ENCODE measurements at regions not wholly inside any gene's neighbourhood (a gene's known extent, or its start where the extent isn't known, plus 50 kb on each side); places are given as distances from the start of the nearest gene placed in this dataset.
A peak's percentile ranks its signal among the peaks of the same experiment; 100 is the strongest.
"Not testable (repeated sequence)": the region's sequence is repeated elsewhere in the genome, so short reads cannot be mapped to it uniquely, and the experiment has no call there.

DNA sequence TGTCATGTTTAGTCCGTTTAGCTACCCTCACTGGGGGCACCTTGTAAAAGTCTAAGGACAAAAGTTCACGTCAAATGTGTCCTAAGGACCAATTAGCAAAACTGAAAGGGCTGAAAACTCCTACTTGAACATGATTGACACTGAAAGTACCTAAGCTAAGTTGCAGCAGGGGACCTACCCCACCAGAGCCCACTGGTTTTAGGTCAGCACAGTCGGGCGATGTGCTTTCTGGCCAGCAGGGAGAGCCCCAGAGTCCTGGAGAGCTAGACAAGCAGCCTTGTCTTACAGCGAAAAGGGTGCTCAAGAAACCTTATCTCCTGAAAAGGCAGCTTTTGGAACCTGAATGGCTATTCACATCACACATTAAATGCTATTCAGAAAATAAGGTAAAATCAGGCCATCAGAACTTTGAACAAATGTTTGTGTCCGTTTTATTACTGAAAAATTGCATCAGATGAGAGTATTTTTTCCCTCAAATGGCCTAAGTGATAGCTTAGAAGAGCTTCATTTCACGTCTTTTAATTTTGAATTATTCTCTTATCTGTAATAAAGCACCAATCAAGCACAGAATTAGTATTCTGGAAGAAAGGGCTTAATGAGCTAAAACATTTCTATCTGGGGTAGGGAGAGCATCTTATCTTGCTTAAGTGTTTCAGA, 52.2 kb upstream of the MKI67 start:
- H3K4me3 Mint-ChIP-seq: no peak overlapping the region
- peaks cover 33% of the 10 kb centered on the region for H3K4me1 Mint-ChIP-seq
- H3K27me3 Mint-ChIP-seq: peaks cover 18% of the 10 kb centered on the region
- peaks cover 10% of the 10 kb centered on the region for H3K36me3 Mint-ChIP-seq (ENCODE audit: low read depth)
- H3K27ac Mint-ChIP-seq: no peak overlapping the region
- intact Hi-C loops (cut with micrococcal nuclease): no loop called here
- peaks cover 10% of the 10 kb centered on the region for H3K9me3 Mint-ChIP-seq
- peak; percentile 89 for DNase-seq

- Mint-ChIP-seq H3K27ac (peak overlapping the region; percentile 88), H3K4me3 (peak overlapping the region; percentile 81), H3K27me3 (peaks cover 21% of the 10 kb centered on the region), H3K36me3 (ENCODE audit: low read depth) (peaks cover 17% of the 10 kb centered on the region), H3K4me1 (peaks cover 45% of the 10 kb centered on the region), H3K9me3 (peaks cover 16% of the 10 kb centered on the region)
- intact Hi-C loops (cut with micrococcal nuclease): loop anchor here (1.0 to 5.0 kb wide), 3 partner anchors 29 to 1991 kb away; partner anchors contain the start of gene MKI67
- peak; percentile 90 for DNase-seq
Observed at GRCh38 chr10:128180843-128181242, 54.6 kb upstream of the MKI67 start.

- intact Hi-C loops (cut with micrococcal nuclease): no loop called here
- Mint-ChIP-seq H3K27ac (no peak overlapping the region), H3K36me3 (ENCODE audit: low read depth) (peaks cover 17% of the 10 kb centered on the region), H3K4me3 (no peak overlapping the region), H3K9me3 (peaks cover 16% of the 10 kb centered on the region), H3K27me3 (peaks cover 9% of the 10 kb centered on the region), H3K4me1 (peaks cover 46% of the 10 kb centered on the region)
- no peak for DNase-seq
Observed at GRCh38 chr10:128185627-128186026, 59.4 kb upstream of the MKI67 start.

GRCh38 chr10:128186959-128187787, 61.0 kb upstream of the MKI67 start:
- intact Hi-C loops (cut with micrococcal nuclease): no loop called here
- DNase-seq: peak; percentile 82
- Mint-ChIP-seq H3K27ac (peak overlapping the region; percentile 89), H3K36me3 (ENCODE audit: low read depth) (peaks cover 17% of the 10 kb centered on the region), H3K27me3 (peaks cover 9% of the 10 kb centered on the region), H3K4me1 (peaks cover 35% of the 10 kb centered on the region), H3K9me3 (peaks cover 16% of the 10 kb centered on the region), H3K4me3 (peak overlapping the region; percentile 86)

DNA sequence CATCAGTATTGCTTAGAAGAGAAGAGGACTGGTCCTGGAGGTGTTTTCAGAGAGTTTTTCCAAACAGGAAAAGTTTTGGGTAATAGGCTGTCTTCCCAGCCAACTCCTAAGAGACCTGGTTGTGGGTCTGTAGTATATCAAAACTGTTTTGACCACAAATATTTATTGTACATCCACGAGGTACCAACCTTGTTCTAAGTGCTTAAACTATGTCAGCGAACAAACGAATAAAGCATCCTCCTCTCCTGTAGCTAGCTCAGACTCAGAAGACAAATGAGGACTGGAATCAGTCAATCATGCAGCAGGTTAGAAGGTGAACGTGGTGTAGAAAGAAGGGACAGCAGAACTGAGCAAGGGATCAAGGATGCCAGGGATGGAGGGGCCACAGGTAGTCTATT, 61.6 kb upstream of the MKI67 start:
- Mint-ChIP-seq H3K36me3 (ENCODE audit: low read depth) (peaks cover 14% of the 10 kb centered on the region), H3K4me3 (peak overlapping the region; percentile 86), H3K4me1 (peaks cover 34% of the 10 kb centered on the region), H3K27me3 (peaks cover 9% of the 10 kb centered on the region), H3K9me3 (peaks cover 13% of the 10 kb centered on the region), H3K27ac (peak overlapping the region; percentile 89)
- no peak for DNase-seq
- intact Hi-C loops (cut with micrococcal nuclease): no loop called here

DNA sequence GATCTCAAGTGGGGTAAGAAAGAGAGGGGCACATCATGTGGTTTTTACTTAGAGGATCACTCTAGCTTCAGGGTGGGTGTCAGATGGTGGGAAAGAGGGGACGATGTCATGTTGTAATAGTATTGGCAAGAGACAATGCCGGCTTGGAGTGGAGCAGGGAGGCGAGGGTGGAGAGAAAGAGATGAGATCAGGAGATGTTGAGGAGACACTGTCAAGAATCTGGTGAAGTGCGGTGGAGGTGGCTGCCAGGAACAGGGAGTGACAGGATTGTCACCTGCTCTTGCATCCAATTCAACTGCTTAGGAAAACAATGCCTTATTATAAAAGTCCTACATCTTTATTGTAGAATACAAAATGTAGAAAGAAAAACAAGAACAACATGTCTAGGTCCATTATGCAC, 63.0 kb upstream of the MKI67 start:
- Mint-ChIP-seq H3K4me1 (peaks cover 29% of the 10 kb centered on the region), H3K9me3 (peaks cover 5% of the 10 kb centered on the region), H3K36me3 (ENCODE audit: low read depth) (peaks cover 6% of the 10 kb centered on the region), H3K4me3 (no peak overlapping the region), H3K27ac (no peak overlapping the region), H3K27me3 (peaks cover 6% of the 10 kb centered on the region)
- intact Hi-C loops (cut with micrococcal nuclease): no loop called here
- no peak for DNase-seq

GRCh38 chr10:128191847-128192246, 65.6 kb upstream of the MKI67 start:
- no peak overlapping the region for H3K4me3 Mint-ChIP-seq
- no peaks in the 10 kb centered on the region for H3K27me3 Mint-ChIP-seq
- H3K27ac Mint-ChIP-seq: no peak overlapping the region

DNA sequence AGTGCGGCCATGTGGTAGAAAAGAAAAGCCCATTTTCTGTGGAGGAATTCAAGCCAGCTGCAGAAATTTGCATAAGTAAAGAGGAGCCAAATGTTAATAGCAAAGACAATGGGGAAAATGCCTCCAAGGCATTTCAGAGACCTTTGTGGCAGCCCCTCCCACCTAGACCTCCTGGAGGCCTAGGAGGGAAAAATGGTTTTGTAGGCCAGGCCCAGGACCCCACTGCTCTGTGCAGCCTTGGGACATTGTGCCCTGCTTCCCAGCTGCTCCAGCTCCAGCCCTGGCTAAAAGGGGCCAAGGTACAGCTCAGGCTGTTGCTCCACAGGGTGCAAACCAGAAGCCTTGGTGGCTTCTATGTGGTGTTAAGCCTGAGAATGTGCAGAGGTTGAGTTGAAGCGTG, 75.6 kb upstream of the MKI67 start:
- H3K4me3 Mint-ChIP-seq: not testable (repeated sequence)

More at GRCh38 chr10:128191847-128192246, 65.6 kb upstream of the MKI67 start:
- H3K4me1 Mint-ChIP-seq: peaks cover 20% of the 10 kb centered on the region
- no peaks in the 10 kb centered on the region for H3K9me3 Mint-ChIP-seq
- no peak for DNase-seq
- intact Hi-C loops (cut with micrococcal nuclease): no loop called here
- H3K36me3 Mint-ChIP-seq (ENCODE audit: low read depth): no peaks in the 10 kb centered on the region

DNA sequence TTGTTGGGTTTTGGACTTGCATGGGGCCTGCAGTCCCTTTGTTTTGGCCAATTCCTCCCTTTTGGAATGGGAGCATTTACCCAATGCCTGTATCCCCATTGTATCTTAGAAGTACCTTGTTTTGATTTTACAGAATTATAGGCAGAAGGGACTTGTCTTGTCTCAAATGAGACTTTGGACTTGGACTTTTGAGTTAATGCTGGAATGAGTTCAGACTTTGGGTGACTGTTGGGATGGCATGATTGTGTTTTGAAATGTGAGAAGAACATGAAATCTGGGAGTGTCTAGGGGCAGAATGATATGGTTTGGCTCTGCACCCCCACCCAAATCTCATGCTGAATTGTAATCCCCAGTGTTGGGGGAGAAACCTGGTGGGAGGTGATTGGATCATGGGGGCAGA, 76.8 kb upstream of the MKI67 start:
- DNase-seq: no peak
- intact Hi-C loops (cut with micrococcal nuclease): no loop called here
- Mint-ChIP-seq H3K27me3 (peaks cover 9% of the 10 kb centered on the region), H3K27ac (no peak overlapping the region), H3K4me1 (no peaks in the 10 kb centered on the region), H3K36me3 (ENCODE audit: low read depth) (peaks cover 25% of the 10 kb centered on the region), H3K4me3 (no peak overlapping the region), H3K9me3 (peaks cover 25% of the 10 kb centered on the region)

More for the DNA sequence above, 75.6 kb upstream of the MKI67 start:
- Mint-ChIP-seq H3K36me3 (ENCODE audit: low read depth) (peaks cover 25% of the 10 kb centered on the region), H3K27me3 (peaks cover 15% of the 10 kb centered on the region), H3K9me3 (peaks cover 25% of the 10 kb centered on the region)
- H3K4me1 Mint-ChIP-seq; intact Hi-C loops (cut with micrococcal nuclease); H3K27ac Mint-ChIP-seq; DNase-seq: not testable (repeated sequence)

DNA sequence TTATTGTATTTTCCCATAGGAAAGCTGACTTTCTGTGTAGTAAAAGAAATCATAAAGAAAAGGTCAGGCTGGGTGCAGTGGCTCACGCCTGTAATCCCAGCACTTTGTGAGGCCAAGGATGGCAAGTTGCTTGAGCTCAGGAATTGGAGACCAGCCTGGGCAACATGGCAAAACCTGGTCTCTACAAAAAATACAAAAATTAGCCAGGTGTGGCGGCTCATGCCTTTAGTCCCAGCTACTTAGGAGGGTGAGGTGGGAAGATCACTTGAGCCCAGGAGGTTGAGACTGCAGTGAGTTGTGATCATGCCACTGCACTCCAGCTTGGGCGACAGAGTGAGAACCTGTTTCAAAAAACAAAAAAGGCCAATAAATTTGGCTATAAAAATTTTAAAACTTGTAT, 79.4 kb upstream of the MKI67 start:
- H3K4me3 Mint-ChIP-seq; H3K27ac Mint-ChIP-seq; H3K4me1 Mint-ChIP-seq; intact Hi-C loops (cut with micrococcal nuclease); DNase-seq; H3K27me3 Mint-ChIP-seq: not testable (repeated sequence)
- peaks cover 23% of the 10 kb centered on the region for H3K9me3 Mint-ChIP-seq
- peaks cover 20% of the 10 kb centered on the region for H3K36me3 Mint-ChIP-seq (ENCODE audit: low read depth)

DNA sequence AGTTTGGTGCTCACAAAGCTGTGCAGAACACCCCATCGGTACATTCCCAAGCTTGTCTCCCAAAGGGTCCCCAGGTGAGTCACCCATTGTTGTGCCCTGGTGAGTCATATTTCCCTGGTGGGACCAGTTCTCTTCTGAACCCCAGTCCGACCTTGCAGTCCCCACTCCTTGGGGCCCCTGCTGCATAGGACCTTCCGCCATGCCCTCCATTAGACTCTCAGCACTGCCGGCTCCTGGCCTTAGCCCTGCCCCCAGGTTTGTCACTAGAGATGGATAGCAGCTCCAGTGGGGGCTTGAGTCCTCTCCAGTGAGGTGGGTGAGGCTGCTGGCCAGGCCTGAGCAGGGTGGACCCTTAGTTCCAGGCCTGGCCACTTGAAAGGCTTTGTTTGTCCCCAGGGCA, 80.5 kb upstream of the MKI67 start:
- Mint-ChIP-seq H3K9me3 (peaks cover 12% of the 10 kb centered on the region), H3K36me3 (ENCODE audit: low read depth) (peaks cover 9% of the 10 kb centered on the region), H3K27me3 (peaks cover 10% of the 10 kb centered on the region)

GRCh38 chr10:128209862-128210214, 83.6 kb upstream of the MKI67 start:
- H3K9me3 Mint-ChIP-seq: no peaks in the 10 kb centered on the region
- peaks cover 9% of the 10 kb centered on the region for H3K4me1 Mint-ChIP-seq
- H3K27me3 Mint-ChIP-seq: peaks cover 16% of the 10 kb centered on the region
- DNase-seq: no peak
- peaks cover 2% of the 10 kb centered on the region for H3K36me3 Mint-ChIP-seq (ENCODE audit: low read depth)
- intact Hi-C loops (cut with micrococcal nuclease): loop anchor here (1.0 to 5.0 kb wide), 2 partner anchors 29 to 1917 kb away; no protein-coding TSS in a partner anchor
- peak overlapping the region; percentile 74 for H3K27ac Mint-ChIP-seq
- H3K4me3 Mint-ChIP-seq: peak overlapping the region; percentile 81

More for the DNA sequence above, 80.5 kb upstream of the MKI67 start:
- H3K4me3 Mint-ChIP-seq: no peak overlapping the region
- H3K4me1 Mint-ChIP-seq: peaks cover 2% of the 10 kb centered on the region
- H3K27ac Mint-ChIP-seq: no peak overlapping the region
- DNase-seq: no peak
- intact Hi-C loops (cut with micrococcal nuclease): no loop called here

DNA sequence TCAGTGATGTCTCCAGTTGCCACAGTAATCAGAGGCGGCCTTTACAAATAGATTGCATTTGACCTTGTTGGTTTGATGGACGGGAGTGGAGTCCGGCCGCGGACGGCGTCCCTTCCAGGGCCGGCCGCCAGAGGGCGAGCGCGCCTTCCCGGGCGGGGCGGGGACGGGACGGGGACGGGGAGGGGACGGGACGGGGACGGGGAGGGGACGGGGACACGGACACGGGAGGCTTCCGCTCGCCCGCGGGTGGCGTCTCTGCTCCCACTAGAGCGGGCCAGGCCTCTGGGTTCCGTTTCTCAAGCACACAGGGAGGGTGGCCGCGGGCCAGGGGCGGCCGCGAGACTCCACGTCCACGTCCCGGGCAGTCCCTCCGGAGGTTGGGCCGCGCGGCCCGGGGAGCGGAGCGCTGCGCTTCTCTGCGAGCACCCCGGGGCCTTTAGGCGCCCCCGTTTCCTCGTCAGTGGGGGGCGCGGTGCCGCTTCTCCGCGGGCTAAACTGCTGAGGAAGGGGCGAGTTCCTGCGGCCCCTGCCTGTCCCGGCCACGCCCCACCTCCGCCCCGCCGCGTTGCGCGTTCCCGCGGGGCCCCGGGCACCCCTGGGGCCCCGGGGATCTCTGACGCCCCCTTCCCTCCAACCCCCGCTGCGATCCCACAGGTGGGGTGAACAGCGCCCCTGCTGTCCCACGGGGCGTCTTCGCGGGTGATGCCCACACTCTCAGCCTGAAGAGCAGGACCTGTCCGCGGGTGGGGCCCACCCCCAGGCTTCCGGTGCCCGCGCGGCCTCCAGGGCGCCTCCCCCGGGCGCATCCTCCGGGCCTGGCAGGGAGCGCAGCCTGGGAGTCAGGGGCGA, 84.2 kb upstream of the MKI67 start:
- H3K36me3 Mint-ChIP-seq (ENCODE audit: low read depth): peaks cover 2% of the 10 kb centered on the region
- DNase-seq: peak; percentile 94
- intact Hi-C loops (cut with micrococcal nuclease): loop anchor here (1.0 to 5.0 kb wide), 2 partner anchors 29 to 1917 kb away; no protein-coding TSS in a partner anchor
- peak overlapping the region; percentile 81 for H3K4me3 Mint-ChIP-seq
- H3K27ac Mint-ChIP-seq: peak overlapping the region; percentile 74
- peaks cover 16% of the 10 kb centered on the region for H3K27me3 Mint-ChIP-seq
- H3K9me3 Mint-ChIP-seq: no peaks in the 10 kb centered on the region
- peaks cover 9% of the 10 kb centered on the region for H3K4me1 Mint-ChIP-seq

Measured in activated CD4-positive, alpha-beta T cell treated with anti-CD3 and anti-CD28 coated beads, Interleukin-2, amount 10 ng/mL, durations not matched to agents 24 days and 14 days (primary cell).